ENCODE measurements at regions not wholly inside any gene's neighbourhood (a gene's known extent, or its start where the extent isn't known, plus 50 kb on each side); places are given as distances from the start of the nearest gene placed in this dataset.
A peak's percentile ranks its signal among the peaks of the same experiment; 100 is the strongest.

DNA sequence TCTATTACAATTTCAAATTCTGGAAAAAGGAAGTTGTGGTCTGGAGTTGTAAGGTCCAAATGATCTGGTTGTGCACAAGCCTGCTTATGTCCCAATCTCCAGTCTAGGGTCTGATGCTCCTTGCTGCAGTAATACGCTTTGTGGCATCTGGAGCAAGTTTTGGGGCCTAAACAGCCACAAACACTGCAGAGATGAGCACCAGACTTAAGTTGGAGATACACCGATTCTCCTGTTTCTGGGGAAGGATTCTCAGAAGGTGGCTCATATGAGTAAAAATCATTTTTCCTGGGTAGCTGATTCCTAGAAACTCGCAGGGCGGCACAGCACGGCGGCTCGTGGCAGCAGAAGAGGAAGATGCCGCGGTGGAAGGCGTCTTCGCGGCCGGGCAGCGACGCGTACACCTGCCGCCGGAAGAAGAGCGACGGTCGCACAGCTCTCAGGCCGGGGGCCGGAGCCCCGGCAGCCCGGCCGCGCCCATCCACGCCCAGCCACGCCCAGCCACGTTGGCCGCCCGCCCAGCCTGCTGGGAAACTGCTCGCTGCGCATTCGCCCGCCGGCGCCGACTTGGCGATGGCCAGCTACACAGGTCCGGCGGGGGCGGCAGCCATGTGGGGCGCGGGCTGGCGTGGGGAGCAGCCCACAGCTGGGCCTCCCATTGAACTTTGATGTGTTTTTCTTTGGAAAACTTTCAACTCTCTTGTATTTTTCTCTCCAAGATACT is 129.0 kb downstream of the ASCL4 start:
- peak; percentile 83 for DNase-seq
- CTCF ChIA-PET: interaction anchor here (1.1 kb wide), 1 partner anchor 9 kb away, joined by 4 read pairs; no protein-coding TSS in a partner anchor
- peak overlapping the region; percentile 75 for H3K4me3 Mint-ChIP-seq
- H3K27me3 Mint-ChIP-seq: peaks cover 39% of the 10 kb centered on the region
- H3K27ac Mint-ChIP-seq: no peak overlapping the region
- H3K4me1 Mint-ChIP-seq (ENCODE audit: low read depth): peaks cover 8% of the 10 kb centered on the region
- H3K36me3 Mint-ChIP-seq: peaks cover 1% of the 10 kb centered on the region
- no peaks in the 10 kb centered on the region for H3K9me3 Mint-ChIP-seq
- POLR2A ChIA-PET: no interaction called here
- intact Hi-C loops (cut with micrococcal nuclease): loop anchor here (5.0 kb wide), 2 partner anchors 141 to 216 kb away; partner anchors contain the start of genes PRDM4 and PWP1

DNA sequence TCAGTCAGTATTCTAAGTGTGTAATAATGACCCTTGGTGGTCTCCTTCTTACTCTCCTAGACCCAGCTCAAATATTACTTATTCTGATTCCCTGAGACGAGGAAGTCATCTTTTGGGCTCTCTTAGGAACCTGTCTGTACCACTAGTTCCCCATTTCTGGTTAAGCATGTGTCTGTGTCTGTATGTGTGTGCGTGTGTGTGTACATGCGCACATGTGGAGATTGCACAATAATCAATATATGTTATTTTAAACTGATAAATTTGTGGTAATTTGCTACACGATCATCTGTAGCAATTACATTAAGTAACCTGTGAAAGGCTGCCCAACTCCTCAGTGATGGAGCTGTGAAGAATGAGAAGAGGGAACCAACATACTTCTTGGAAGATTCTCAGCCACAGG is 132.2 kb downstream of the ASCL4 start:
- Mint-ChIP-seq H3K9me3 (no peaks in the 10 kb centered on the region), H3K4me3 (no peak overlapping the region), H3K36me3 (peaks cover 1% of the 10 kb centered on the region), H3K27ac (no peak overlapping the region), H3K4me1 (ENCODE audit: low read depth) (peaks cover 8% of the 10 kb centered on the region), H3K27me3 (peaks cover 44% of the 10 kb centered on the region)
- CTCF ChIA-PET: interaction anchor here (1.3 kb wide), 1 partner anchor 12 kb away, joined by 4 read pairs; no protein-coding TSS in a partner anchor
- POLR2A ChIA-PET: no interaction called here
- DNase-seq: no peak
- intact Hi-C loops (cut with micrococcal nuclease): no loop called here

DNA sequence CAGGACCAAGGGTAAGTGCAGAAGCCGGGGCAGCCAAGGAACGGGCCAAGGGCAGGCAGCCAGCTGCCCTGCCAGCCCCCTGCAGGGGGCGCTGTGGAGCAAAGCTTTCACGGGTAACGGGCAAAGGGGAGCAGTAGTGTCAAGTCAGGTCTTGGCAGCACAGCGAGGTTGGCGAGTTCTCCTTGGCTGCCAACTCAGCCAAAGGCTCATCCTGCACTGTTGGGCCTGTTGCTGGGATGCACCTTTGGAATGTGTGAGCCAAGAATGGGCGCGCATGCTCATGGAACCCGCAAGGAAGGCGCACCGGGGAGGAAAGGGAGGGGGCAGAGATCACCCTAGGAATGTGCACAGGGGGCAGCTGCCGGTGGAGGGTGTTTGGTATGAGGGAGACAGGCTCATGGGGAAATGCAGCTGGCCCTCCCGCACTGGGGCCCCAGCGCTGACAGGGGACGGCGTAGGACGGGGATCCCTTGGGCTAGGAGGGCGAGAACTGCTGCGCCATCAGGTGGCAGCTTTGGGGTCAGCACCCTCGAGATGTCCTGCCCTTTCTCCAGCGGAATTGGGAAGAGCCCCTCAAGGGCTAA is 138.0 kb downstream of the ASCL4 start:
- ChIA-PET CTCF (interaction anchor here (0.6 to 2.6 kb wide), 21 partner anchors 9 to 923 kb away, joined by 3 to 11 read pairs (median 4); partner anchors contain the start of gene PRDM4), POLR2A (no interaction called here)
- peak; percentile 75 for DNase-seq
- Mint-ChIP-seq H3K9me3 (no peaks in the 10 kb centered on the region), H3K36me3 (no peaks in the 10 kb centered on the region), H3K27me3 (peaks cover 22% of the 10 kb centered on the region), H3K27ac (no peak overlapping the region), H3K4me3 (peak overlapping the region; percentile 71), H3K4me1 (ENCODE audit: low read depth) (peaks cover 4% of the 10 kb centered on the region)
- intact Hi-C loops (cut with micrococcal nuclease): loop anchor here (5.0 kb wide), 1 partner anchor 600 kb away; no protein-coding TSS in a partner anchor

DNA sequence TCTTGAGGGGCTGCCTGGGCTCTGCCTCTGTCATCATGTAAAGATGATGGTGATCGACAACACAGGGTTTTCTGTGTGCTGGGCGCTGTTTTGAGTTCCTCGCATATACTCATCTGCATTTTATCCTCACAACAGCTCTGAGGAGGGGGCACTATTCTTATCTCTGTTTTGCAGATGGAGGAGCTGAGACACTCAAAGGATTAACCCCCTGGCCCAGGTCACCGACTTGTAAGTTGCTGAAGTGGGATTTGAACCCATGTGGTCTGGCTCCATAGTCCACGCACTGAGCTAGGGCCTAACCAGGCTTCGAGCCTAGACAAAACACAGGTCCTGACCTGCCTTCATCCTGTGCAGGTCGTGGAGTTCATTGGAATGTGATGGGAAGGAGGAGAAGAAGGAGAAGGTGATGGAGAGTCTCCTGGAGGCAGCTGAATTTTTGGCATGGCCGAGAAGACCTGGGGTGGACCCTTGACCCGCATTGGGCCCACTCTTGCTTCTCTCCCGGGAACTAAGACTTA is 140.0 kb downstream of the ASCL4 start:
- Mint-ChIP-seq H3K27ac (no peak overlapping the region), H3K36me3 (no peaks in the 10 kb centered on the region), H3K27me3 (peaks cover 22% of the 10 kb centered on the region), H3K9me3 (no peaks in the 10 kb centered on the region), H3K4me3 (no peak overlapping the region), H3K4me1 (ENCODE audit: low read depth) (peaks cover 4% of the 10 kb centered on the region)
- no peak for DNase-seq
- intact Hi-C loops (cut with micrococcal nuclease): loop anchor here (5.0 kb wide), 1 partner anchor 598 kb away; no protein-coding TSS in a partner anchor
- POLR2A ChIA-PET: no interaction called here
- CTCF ChIA-PET: no interaction called here

DNA sequence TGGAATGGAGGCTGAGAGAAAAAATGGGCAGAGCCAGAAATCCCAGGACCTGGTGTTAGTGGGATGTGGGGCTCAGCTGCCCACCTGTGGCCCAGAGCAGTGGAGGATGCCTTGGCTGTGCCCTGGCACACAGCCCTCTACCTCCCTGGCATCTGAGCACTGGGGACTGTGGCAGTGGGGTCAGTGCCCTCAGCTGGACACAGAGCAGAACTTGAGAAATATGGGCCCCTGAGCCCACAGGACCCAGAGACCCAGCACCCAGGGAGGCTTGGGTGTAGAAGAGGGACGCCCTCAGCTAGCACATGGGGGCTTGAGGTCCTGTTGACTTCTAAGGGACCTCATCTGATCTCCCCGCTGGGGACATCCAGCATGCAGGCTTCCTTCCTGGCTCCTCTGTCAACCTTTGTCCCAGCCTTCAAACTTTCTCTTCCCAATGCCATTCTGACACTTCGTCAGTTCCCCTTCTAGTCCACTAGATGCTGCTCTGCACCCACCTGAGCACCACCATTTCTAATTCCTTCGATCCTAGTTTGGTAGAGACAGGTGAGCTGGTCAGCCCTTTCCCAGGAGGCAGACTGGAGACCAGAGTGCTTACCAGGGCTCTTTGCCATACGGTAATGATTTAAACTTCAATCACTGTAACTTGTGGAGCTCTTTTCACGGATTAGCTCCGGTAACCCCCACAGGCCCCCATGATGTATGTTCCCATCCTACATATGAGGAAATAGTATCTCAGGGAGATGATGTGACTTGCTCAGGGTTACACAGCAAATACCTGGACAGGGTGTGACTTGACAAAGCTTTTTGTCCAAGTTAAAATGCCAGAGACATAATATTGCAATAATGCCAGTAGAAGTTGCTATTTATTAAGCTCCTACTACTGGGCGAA is 143.7 kb downstream of the ASCL4 start:
- DNase-seq: no peak
- CTCF ChIA-PET: interaction anchor here (0.7 to 1.8 kb wide), 7 partner anchors 11 to 594 kb away, joined by 3 to 6 read pairs (median 4); no protein-coding TSS in a partner anchor

DNA sequence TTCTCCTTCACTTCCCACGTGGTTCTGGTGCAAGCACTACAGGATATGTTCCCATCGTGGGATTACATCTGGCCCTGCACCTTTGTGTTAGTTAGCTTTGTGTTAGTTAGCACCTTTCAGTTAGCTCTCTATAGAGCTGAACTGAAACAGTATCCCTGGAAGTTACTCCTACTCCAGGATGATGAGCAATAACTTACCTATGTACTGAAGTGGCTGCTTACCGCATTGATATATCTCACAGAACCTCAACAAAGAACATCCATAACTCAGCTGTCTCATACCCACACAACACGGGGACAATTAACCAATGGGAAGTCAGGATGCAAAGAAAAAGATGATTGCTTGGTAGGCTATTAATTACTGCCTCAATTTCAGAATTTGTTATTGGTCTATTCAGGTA is 146.6 kb downstream of the ASCL4 start:
- Mint-ChIP-seq H3K4me3 (no peak overlapping the region), H3K4me1 (ENCODE audit: low read depth) (no peaks in the 10 kb centered on the region), H3K27me3 (peaks cover 12% of the 10 kb centered on the region), H3K36me3 (no peaks in the 10 kb centered on the region), H3K9me3 (no peaks in the 10 kb centered on the region), H3K27ac (no peak overlapping the region)
- DNase-seq: no peak
- ChIA-PET POLR2A (no interaction called here), CTCF (interaction anchor here (0.7 kb wide), 1 partner anchor 9 kb away, joined by 4 read pairs; no protein-coding TSS in a partner anchor)
- intact Hi-C loops (cut with micrococcal nuclease): no loop called here

More for the DNA sequence above, 143.7 kb downstream of the ASCL4 start:
- POLR2A ChIA-PET: no interaction called here
- Mint-ChIP-seq H3K4me1 (ENCODE audit: low read depth) (no peaks in the 10 kb centered on the region), H3K27ac (no peak overlapping the region), H3K4me3 (no peak overlapping the region), H3K27me3 (peaks cover 12% of the 10 kb centered on the region), H3K9me3 (no peaks in the 10 kb centered on the region), H3K36me3 (no peaks in the 10 kb centered on the region)
- intact Hi-C loops (cut with micrococcal nuclease): no loop called here

DNA sequence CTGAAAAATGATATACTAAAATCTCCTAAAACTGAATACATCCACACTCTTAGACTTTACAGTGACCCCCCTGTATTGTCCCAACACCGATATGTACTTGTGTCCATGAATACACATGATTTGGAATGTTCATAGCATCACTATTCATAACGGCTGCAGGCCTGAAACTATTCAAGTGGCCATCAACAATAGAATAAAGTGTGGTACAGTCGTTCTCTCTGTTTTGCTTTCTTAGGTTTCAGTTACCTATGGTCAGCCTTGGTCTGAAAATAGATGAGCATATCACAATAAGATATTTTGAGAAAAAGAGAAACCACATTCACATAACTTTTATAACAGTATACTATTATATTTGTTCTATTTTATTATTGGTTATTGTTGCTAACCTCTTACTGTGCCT is 150.6 kb downstream of the ASCL4 start:
- no peaks in the 10 kb centered on the region for H3K4me1 Mint-ChIP-seq (ENCODE audit: low read depth)
- H3K27me3 Mint-ChIP-seq: peaks cover 12% of the 10 kb centered on the region
- H3K36me3 Mint-ChIP-seq: no peaks in the 10 kb centered on the region
- CTCF ChIA-PET: no interaction called here
- DNase-seq: no peak
- POLR2A ChIA-PET: interaction anchor here (0.6 kb wide), 1 partner anchor 565 kb away, joined by 3 read pairs; no protein-coding TSS in a partner anchor
- H3K4me3 Mint-ChIP-seq: no peak overlapping the region
- no peaks in the 10 kb centered on the region for H3K9me3 Mint-ChIP-seq
- H3K27ac Mint-ChIP-seq: no peak overlapping the region
- intact Hi-C loops (cut with micrococcal nuclease): no loop called here

DNA sequence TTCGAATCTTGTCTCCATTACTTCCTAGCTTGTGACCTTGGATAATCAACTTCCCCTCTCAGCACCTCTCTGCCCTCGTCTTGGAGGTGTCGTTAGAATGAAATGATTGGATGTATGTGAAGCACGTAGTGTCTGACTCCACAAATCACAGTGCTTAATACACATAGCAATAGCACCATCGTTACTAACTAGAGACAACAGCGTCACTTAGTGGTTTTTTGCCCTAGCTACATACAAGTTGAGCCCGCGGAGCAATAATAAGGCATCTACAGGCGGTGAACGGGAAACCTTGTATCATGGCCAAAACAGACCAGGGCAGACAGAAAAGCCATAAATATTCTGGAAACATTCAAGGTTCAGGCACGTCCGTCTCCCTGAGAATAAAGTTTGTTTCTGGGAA is 154.9 kb downstream of the ASCL4 start:
- no peaks in the 10 kb centered on the region for H3K9me3 Mint-ChIP-seq
- no peaks in the 10 kb centered on the region for H3K4me1 Mint-ChIP-seq (ENCODE audit: low read depth)
- ChIA-PET CTCF (interaction anchor here (0.6 to 1.6 kb wide), 3 partner anchors 8 to 92 kb away, joined by 3 read pairs; no protein-coding TSS in a partner anchor), POLR2A (no interaction called here)
- DNase-seq: no peak
- H3K36me3 Mint-ChIP-seq: no peaks in the 10 kb centered on the region
- H3K4me3 Mint-ChIP-seq: no peak overlapping the region
- H3K27ac Mint-ChIP-seq: no peak overlapping the region
- intact Hi-C loops (cut with micrococcal nuclease): no loop called here
- peaks cover 16% of the 10 kb centered on the region for H3K27me3 Mint-ChIP-seq

DNA sequence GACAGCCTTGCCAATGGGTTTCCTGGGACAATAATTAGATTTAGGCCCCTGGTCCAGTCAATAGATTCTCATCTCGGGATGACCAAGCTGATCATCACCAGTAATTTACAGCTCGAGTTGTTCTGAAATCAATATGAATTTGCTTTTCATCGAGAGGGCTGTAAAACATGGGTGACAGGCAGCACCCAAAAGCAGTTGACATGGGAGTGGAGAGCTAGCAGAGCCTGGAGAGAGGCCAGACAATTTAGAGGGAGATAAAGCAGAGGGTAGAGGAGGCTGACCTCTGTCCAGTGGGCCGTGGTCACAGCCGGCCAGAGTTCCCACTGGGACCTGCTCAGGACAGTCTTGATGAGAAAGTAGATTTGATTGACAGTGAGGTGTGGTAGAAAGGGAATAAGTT is 157.3 kb downstream of the ASCL4 start:
- intact Hi-C loops (cut with micrococcal nuclease): no loop called here
- H3K27ac Mint-ChIP-seq: no peak overlapping the region
- no peak for DNase-seq
- no peaks in the 10 kb centered on the region for H3K9me3 Mint-ChIP-seq
- ChIA-PET POLR2A (no interaction called here), CTCF (interaction anchor here (1.9 kb wide), 1 partner anchor 13 kb away, joined by 6 read pairs; no protein-coding TSS in a partner anchor)
- no peak overlapping the region for H3K4me3 Mint-ChIP-seq
- no peaks in the 10 kb centered on the region for H3K4me1 Mint-ChIP-seq (ENCODE audit: low read depth)
- peaks cover 20% of the 10 kb centered on the region for H3K27me3 Mint-ChIP-seq
- no peaks in the 10 kb centered on the region for H3K36me3 Mint-ChIP-seq

DNA sequence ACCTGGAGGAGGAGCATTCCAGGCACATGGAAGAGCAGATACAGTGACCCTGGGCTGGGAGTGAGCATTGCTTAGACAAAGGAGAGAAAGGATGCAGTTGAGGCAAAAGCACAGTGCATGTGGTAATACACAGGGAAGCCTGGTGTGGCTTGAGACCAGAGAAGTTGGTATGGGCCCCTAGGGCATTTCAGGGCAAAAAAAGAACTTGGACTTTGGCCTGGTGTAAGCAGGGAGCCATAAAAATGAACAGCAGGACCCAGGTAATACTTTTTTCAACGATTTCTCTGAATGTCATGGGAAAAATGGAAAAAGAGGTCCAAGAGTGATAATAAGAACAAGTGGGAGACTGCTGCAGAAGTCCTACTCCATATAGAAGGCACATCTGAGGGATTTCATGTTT is 163.9 kb downstream of the ASCL4 start:
- ChIA-PET CTCF (no interaction called here), POLR2A (no interaction called here)
- intact Hi-C loops (cut with micrococcal nuclease): no loop called here
- no peaks in the 10 kb centered on the region for H3K36me3 Mint-ChIP-seq
- H3K27ac Mint-ChIP-seq: no peak overlapping the region
- H3K4me3 Mint-ChIP-seq: no peak overlapping the region
- H3K9me3 Mint-ChIP-seq: peaks cover 14% of the 10 kb centered on the region
- H3K27me3 Mint-ChIP-seq: peaks cover 19% of the 10 kb centered on the region
- no peak for DNase-seq
- H3K4me1 Mint-ChIP-seq (ENCODE audit: low read depth): no peaks in the 10 kb centered on the region

DNA sequence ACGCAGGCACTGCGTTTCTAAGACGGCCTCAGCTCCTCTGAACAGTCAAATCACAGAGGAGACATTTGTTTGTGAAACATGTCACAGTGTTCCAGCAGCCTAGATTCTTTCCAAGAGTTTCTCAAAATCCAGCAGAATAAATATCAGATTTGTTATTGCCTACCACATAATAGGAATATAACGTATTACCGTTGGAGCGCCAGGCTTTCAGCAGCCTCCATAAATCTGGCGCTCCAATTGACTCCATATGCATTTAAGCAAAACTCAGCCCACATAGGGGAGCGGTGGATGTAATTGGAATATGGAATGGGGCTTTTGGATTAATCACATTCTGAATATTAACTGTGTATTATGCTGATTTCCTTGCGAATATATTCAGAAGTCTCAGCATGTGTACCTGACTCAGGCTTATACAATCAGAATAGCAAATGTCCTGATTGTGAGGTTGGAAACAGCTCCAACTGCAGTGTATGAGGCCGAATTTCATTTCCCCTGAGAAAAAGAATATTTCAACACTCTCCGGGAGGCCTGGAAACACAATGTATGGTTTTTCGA is 174.0 kb downstream of the ASCL4 start:
- H3K36me3 Mint-ChIP-seq: no peaks in the 10 kb centered on the region
- DNase-seq: no peak
- no peak overlapping the region for H3K27ac Mint-ChIP-seq
- H3K4me1 Mint-ChIP-seq (ENCODE audit: low read depth): no peaks in the 10 kb centered on the region
- ChIA-PET POLR2A (no interaction called here), CTCF (no interaction called here)
- H3K9me3 Mint-ChIP-seq: no peaks in the 10 kb centered on the region
- peaks cover 2% of the 10 kb centered on the region for H3K27me3 Mint-ChIP-seq
- no peak overlapping the region for H3K4me3 Mint-ChIP-seq
- intact Hi-C loops (cut with micrococcal nuclease): no loop called here
